Right renal pelvis (tissue), 4 donors: ENCODE measurements at regions not wholly inside any gene's neighbourhood (a gene's known extent, or its start where the extent isn't known, plus 50 kb on each side); places are given as distances from the start of the nearest gene placed in this dataset.
"Not testable (repeated sequence)": the region's sequence is repeated elsewhere in the genome, so short reads cannot be mapped to it uniquely, and the experiment has no call there.

Experiments
- DNase-seq, 4 donors: peaks; one replicate each; pipeline ENCODE4 v3.0.0-alpha.2; 2013; ENCODE audit warnings: low read depth in 4 of 4, low spot score in 3 of 4, missing footprints in 1 of 4

DNA sequence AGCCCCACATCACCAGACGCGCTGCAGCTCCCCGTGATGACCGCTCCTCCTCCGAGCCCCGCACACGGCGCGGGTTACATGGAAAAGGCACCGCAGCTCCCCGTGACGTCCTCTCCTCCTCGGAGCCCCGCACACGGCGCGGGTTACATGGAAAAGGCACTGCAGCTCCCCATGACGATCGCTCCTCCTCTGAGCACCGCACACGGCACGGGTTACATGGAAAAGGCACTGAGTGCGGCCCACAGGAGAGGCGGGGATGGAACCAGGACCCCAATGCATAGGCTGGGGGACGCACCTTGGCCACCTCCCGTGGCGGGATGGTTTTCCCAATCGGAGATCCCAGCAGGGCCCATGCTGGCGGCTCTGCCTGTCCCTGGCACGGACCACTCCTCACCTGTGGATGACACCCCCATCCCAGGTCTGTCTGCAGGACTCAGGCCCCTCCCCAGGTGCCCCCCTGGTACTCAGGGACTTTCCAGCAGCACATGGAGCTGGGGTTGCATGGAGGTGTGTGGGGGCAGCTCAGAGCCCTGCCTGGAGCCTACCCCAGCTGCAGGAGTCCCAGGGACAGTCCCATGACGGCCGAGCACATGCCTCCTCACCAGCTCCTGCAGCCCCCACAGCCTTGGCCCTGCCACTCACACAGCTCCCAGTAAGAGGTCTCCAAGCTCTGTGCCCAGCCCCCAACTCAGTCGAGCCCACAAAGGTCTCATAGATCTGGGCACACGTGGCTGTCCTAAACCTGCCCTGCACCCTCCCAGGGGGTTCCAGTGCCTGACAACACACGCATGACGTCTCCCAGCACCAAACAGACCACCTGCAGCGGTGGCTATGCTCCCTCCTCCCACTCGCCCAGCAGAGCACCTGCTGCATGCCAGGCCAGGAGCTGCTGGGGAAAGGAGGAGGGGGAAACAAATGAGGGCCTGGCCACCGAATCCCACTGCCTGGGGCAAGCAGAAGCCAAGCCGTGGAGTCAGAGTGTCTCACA is 166.6 kb downstream of the BRD1 start:
- DNase-seq, result no peak

DNA sequence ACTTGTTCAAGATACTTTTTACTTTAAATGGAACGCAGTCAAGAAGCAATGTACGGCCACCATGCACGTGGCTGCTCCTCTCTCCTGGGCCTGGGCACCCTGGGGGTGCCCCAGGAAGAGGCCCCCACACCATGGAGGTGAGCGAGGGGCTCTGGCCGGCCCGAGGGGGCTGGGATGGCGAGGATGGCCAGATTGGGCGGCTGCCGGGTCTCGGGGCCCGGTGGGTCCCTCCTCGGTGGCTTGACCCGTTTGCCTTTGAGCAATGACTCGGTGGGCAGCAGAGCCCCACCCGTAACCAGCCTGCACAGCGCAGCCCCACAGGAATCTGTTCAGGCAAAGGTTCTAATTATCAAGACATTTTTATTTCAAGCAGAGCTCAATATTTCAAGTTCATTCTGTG is 167.4 kb downstream of the BRD1 start:
- DNase-seq, result no peak

DNA sequence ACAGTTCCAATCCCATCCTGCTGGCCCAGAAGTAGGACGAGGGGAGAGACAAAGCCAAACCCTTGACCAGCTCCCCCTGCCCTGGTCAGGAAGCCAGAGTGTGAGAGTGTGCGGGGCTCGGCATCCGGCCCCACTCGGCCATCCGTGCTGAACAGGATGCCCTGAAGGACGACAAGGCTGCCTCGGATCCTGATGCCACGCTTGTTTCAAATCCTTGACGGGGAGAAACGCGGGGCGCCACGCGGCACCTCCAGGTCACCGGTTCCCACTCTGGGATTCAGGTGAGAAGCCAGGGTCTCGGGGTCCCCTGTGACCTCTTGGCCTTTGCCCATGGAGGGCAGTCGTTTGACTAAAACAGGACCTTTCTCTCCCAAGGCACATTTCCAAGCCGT is 167.8 kb downstream of the BRD1 start:
- no peak for DNase-seq

DNA sequence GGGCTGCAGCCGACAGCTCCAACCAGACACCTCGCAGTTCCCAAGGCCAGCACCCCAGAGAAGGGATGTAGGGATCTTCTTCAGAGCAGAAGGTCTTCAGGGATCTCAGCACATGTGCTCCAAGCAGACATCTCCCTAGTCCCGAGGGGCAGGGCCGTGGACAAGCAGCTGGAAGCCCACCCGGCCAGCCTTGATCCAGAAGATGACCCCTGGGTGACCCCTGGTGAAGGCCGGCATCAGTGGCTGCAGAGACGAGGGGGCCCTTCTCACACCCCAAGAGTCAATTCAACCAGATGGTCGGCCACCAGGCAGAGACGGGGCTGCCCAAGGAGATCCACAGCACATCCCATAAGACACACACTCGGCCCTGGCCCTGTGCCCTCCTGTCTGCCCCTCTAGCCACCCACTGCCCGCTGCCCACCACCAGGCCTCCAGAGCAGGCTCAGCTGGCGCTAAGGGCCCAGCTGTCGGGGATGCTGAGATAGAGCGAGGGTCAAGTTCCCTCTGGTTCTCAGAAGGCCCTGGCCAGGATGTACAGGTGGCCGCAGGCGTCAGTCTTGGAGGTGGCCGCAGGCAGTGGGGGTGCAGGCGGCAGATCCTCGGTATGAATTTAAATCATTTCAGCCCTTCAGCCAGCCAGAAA is 168.3 kb downstream of the BRD1 start:
- DNase-seq, result no peak

DNA sequence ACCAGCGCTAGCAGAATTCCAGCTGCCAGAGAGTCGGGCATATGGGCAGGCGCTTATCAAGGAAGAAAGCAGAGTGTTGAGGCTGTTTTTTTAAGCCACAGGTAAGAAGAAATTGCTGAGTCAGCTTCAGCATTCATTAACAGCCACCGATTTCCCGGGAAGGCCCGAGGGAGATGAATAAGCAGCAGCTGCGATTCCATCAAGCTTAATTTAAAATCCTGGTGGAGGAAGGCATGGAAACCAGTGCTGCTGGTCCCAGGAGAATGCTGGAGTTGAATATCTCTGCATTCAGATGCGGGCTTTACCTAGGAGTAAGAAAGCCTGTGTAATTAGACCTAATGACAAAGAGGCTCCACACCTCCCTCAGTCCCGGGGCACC is 168.8 kb downstream of the BRD1 start:
- DNase-seq, result peak in 1 of 4 donors; percentile 33

DNA sequence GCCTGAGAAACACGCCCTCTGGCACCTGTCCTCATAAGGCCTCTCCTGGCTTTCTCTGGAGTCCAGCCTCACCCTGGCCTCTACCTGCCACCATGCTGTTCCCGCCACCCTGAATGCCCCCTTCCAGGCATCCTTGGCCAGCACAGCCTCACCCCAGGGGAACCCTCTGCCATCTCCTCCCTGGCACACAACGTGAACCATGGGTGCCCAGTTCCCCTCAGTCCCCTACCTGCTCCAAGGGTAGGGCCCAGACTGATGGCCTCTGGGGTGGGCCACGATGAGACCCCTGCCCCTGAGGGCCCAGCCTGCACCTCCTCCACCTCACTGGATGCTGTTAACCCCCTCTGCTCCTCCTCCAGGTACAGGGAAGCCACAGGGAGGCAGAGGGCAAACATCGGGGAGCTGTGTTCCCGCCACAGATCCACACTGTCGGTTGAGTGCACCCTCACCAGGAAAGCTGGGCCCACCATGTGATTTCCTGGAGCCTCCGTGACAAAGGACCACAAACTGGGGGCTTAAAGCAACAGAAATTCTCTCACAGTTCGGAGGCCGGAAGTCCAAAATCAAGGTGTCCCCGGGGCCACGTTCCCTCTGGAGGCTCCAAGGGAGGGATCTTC is 169.6 kb downstream of the BRD1 start:
- DNase-seq, result no peak

DNA sequence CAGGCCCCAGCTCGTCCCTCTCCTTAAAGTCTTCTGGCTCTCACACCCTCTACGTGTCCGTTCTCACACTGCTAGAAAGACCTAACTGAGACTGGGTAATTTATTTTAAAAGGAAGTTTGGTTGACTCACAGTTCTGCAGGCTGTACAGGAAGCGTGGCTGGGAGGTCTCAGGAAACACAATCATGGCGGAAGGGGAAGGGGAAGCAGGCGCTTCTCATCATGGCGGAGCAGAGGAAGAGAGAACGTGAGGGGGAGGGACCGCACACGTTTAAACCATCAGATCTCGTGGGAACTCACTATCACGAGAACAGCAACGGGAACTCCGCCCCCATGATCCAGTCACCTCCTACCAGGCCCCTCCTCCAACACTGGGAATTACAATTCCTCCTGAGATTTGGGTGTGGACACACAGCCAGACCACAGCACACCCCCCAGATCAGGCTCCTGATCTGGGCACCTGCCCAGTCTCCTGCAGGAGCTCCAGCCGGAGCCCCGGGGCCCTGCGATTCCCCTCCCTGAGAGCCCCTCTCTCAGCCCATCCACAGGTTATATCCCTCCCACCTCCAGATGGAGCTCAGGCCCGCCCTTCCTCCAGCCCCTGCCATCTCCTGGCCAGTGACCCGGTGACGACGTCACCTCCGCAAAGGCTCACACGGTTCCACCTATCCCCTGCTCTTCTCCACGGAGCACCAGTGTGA is 170.2 kb downstream of the BRD1 start:
- no peak for DNase-seq

DNA sequence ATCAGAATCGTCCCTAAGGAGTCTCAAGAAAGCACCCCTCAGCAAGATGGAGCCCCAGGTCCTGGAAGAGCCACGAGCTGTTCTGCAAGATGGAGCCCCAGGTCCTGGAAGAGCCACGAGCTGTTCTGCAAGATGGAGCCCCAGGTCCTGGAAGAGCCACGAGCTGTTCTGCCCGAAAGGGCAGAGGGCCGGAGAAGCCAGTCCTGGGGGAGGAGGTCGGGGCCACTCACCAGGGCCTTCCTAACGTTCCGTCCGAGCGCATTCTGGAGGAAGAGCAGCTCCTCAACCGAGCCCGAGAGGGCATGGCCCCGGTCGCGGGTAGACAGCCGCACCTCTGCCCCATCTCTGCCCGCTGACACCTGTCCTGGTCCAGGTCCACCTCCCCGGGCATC is 170.8 kb downstream of the BRD1 start:
- DNase-seq, result not testable (repeated sequence)

DNA sequence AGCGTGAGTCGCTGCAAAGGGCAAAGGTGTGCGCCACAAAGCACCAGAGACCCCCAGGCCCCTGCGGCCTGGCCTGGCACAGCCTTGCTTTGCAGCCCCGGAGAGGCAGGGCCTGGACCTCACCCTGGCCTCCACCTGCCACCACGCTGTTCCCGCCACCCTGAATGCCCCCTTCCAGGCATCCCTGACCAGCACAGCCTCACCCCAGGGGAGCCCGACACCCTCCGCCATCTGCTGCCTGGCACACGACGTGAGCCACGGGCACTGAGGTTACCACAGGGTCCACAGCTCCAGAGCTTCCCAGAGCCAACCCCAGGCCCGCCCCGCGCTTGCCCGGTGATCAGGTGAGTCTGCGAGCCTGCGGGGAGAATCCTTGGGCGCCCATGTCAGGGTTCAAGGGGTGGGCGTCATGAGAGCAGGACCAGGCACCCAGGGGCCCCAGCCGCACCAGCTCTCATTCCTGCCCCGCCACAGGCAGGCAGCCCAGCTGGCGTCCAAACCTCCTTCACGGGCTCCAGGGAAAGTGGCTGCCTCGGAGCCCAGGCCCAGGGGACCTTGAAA is 171.3 kb downstream of the BRD1 start:
- DNase-seq, result no peak

DNA sequence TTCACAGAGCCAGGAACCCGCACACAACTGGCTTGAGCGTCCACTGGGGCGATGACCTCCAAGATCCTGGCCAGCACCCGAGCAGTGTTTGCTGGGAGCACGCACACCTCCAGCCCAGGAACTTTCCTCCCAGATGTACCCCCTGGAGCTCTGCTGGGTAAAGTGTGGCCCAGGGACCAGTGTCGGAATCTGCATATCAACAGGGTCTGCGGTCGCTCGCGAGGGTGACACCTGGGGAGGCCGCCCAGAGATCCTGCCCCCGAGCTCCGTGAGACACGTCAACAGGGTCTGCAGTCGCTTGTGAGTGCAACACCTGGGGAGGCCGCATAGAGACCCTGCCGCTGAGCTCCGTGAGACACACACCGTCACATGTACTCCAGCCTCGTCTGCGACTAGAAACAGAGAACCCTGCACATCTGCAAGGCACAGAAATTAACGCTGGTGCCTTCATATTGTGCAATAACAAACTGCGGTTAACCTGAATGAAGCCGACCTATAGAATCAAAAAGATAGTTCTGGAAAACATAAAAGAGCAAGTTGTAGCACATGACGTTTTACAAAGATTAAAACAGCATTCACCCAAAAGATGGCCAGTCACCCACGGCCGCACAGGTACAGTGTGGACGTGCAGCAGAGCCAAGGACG is 172.4 kb downstream of the BRD1 start:
- no peak for DNase-seq

DNA sequence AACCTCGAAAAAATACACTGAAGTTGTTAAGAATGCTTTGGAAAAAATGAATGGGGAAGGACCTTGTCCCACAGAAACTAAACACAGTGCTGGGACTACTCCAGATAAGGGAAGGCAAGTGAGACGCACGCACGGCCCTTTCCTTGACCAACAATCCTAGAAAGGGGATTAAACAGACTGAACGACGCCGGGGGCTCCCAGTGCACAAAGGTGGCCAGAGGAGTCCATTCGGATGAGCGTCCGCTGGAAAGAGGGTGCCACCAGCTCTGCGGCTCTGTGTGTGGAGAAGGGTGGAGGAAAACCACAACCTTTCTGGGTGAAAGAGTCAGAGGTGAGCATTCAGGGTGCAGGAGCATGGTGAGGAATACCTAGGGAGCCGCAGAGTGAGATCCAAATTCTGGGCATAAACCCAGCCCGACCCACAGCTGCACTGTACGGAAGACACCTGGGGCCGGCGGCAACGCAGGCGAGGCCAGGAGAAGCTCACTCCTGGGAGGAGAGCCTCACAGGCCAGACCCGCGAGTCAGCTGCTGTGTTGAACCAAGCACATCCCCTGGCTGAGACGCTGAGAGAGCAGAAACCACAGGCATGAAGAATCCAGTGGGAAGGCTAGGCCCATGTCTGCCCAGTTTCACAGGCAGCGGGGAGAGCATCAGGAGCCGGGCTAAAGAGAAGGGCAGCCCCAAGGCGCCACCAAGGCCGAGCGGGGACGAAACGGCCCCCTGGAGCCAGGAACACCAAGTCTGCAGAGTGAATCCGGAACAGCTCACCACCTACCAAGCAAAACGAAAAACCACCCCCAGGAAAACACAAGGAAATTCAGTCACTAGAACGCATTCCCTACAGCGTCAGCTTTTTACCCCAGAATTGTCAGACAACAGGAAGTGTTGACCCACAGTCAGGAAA is 177.1 kb downstream of the BRD1 start:
- DNase-seq, result no peak

DNA sequence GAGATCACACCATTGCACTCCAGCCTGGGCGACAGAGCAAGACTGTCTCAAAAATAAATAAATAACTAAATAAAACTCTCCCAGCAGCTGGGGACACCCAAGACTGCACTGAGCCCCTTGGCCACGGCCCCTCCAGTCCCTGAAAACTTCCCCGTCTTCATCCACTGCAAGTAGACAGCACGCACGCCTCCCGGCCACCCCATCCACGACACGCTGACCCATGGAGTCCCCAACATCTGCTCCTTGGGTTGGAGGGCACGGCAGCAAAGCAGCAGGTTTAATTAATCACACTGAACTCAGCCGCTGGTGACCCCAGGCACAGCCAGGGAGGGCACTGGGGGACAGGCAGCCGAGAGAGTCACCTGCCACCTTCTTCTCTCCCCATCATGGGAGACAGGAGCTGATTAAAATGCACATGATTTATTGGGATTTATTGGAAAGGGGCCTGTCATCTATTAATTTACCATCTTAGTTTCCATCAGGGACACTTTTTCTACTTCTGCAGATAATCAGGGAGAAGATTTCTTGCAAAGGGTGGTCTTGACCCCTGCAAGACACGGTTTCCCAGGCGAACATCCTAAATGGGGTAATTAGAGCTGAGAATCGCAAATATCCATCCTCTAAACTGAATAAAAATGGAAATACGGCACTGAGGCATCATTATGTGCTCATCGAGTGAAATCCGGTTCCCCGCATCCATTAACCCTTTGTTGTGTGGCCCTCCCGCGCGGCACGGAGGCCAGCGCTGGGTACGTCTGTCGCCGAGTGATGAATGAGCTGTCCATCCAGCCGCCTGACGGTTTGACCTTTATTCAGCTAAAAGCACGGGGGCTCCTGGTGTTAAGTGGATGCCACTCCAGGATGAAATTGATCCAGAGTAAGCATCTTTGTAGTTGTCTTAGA is 178.3 kb downstream of the BRD1 start:
- no peak for DNase-seq

DNA sequence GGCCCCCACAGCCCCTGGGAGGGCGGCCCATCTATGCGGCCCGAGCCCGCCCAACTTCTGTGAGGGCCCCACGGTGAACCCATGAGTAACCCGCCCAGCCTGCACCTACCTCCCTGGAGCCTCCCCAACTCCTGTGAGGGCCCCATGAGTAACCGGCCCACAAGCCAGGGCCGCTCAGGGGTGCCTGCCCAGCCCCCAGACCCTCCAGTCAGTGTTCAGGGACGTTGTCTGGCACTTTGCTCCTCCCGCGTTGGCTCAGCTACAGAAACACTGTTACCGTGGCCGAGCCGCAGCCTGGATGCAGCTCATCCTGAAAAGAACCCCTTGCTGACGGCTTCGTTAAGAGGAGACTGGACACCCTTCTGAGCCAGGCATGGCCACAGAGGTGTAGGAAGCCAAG is 179.6 kb downstream of the BRD1 start:
- DNase-seq, result no peak

DNA sequence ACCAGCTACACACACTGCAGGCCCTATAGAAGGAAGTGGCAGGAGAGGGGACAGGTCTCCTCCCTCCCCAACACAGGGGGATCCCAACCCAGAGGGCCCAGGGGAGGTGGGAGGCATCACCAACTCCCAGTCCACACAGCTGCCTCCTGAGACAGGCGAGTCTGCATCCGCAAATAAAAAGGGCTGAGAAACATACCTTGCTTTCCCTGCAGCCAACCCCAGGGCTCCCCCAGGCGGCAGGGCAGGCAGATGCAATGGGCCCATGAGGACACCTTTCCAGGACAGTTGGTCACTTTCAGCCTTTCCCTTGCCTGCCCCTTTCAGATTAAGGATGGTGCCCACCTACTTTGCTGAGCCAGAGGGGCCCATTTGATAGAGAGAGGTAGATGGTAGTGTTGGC is 180.0 kb downstream of the BRD1 start:
- DNase-seq, result no peak

DNA sequence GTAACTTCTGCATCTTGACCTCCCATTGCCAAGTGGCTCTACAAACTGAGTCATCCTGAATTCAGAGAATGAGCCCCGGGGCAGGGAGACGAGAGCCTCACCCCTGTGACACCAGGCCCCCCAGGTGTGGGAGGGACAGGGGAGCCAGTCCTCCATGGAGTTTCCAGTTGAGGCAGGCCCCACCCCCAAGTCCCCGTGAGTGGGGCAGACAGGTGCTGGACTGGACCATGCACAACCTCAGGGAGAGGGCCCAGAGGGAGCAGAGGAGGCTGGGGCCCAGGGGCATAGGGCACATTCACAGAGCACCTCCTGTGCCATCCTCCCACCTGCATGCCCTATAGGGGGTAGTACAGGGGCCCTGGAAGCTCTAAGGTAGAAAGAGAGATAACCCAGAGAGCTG is 180.8 kb downstream of the BRD1 start:
- no peak for DNase-seq

DNA sequence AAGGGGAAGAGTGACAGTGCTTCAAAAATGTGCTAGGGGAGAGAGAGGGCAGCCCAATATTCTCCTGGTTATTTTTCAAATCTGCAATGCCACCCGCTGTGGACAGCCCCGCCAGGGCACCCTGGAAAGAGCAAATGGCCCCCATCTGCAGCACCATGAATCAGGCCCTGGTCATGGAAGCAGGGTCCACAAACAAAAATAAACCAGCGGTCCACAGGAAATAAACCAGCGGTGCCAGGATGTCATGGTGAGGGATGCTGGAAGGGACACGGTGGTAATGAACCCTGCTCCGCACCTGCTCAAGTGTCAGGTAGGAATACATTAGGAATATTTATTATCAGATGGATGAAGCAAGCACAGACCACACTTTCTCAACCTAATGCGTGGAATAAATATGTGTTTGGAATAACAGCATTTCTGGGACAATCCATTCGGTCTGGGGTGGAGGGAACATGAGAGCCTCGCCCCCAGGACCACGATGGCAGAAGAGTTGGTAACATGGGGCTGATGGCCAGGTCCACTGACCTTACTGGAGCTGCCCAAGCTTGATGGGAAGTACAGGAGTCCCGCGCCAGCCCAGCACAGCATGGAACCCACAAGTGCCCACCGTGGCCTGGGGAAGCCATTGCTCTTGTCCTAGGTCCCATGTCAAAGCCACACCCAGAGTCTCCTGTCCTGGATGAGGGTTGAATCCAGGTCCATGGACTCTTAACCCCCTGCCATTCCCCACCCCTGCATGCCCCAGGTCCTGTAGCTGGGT is 181.7 kb downstream of the BRD1 start:
- no peak for DNase-seq

DNA sequence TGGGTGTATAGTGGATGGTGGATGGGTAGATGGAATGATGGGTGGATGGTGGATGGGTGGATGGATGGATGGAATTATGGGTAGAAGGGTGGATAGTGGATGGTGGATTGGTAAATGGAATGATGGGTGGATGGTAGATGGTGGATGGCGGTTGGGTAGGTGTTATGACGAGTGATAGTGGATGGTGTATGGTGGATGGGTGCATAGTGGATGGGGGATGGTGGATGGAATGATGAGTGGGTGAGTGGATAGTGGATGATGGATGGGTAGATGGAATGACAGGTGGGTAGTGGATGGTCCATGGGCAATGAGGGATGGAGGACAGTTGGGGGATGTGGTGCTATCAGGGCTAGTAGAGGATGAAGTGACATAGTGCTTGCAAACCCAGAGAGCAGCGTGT is 182.4 kb downstream of the BRD1 start:
- DNase-seq, result no peak

DNA sequence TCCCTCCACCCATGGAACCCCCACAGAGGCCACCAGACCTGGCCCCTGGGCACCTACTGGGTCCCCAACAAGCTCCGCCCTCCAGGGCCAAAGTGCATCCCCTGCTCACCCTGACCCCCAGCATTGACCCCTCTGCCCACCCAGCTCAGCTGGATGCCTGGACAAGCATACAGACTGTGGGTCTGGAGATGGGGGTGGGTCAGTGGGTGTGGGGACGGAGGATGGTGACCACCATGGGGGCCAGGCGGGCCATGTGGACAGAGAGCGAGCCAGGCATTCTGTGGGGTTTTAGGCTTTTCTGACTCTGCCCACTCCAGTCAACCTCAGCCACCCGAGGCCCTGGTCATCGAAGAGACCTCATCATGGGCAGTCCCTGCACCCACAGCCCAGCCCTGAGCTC is 183.7 kb downstream of the BRD1 start:
- DNase-seq, result no peak
